Ovary (tissue), 3 donors: ENCODE measurements at regions not wholly inside any gene's neighbourhood (a gene's known extent, or its start where the extent isn't known, plus 50 kb on each side); places are given as distances from the start of the nearest gene placed in this dataset.

Experiments used
- EP300 ChIP-seq: sonication (generic); formaldehyde crosslinking; IDR thresholded peaks from one replicate; pipeline ENCODE4 v1.6.1; 2017; ENCODE audit warnings: antibody characterized with exemption
- POLR2A ChIP-seq: fragments of 450-650 bp; IDR thresholded peaks from one replicate; pipeline ENCODE4 v1.6.1; 2017; ENCODE audit warnings: antibody characterized with exemption, mild to moderate bottlenecking, moderate library complexity
- TF ChIP-seq, protein P1 (sequence below), 3 donors: fragments of 450-650 bp in 2 of 3; fragments of 200-600 bp in 1 of 3; IDR thresholded peaks; one replicate each; pipeline versions ENCODE4 v1.5.1 to v1.8.0; 2016 to 2022; ENCODE audit warnings: antibody characterized with exemption in 3 of 3, mild to moderate bottlenecking in 1 of 3
- donor health status: DM: no; HTN: no; CAD: no.

DNA sequence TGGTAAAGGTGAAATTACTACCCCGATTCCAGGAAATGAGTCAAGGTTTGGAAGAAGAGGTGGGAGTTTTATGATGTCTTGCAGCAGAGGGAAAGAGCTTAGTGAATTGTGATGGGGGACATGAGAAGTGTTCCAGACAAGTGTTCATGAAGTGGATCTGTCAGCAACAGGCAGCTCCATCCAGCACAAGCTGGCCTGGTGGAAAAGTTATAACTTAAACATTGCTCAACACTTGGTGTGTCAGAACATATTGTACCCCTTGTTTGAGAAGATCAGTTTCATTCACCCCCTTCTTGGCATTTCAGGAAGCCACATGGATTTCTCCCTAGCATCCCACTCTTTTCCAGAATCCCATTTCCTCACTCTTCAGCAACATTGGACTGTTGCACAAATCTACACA, 222.0 kb downstream of the B3GLCT start:
- no peak for TF ChIP-seq POLR2A
- TF ChIP-seq, protein P1, sequence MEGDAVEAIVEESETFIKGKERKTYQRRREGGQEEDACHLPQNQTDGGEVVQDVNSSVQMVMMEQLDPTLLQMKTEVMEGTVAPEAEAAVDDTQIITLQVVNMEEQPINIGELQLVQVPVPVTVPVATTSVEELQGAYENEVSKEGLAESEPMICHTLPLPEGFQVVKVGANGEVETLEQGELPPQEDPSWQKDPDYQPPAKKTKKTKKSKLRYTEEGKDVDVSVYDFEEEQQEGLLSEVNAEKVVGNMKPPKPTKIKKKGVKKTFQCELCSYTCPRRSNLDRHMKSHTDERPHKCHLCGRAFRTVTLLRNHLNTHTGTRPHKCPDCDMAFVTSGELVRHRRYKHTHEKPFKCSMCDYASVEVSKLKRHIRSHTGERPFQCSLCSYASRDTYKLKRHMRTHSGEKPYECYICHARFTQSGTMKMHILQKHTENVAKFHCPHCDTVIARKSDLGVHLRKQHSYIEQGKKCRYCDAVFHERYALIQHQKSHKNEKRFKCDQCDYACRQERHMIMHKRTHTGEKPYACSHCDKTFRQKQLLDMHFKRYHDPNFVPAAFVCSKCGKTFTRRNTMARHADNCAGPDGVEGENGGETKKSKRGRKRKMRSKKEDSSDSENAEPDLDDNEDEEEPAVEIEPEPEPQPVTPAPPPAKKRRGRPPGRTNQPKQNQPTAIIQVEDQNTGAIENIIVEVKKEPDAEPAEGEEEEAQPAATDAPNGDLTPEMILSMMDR (IDR thresholded peaks at IDR 0.05) = no peak
- no peak for TF ChIP-seq EP300
